ENCODE measurements at regions not wholly inside any gene's neighbourhood (a gene's known extent, or its start where the extent isn't known, plus 50 kb on each side); places are given as distances from the start of the nearest gene placed in this dataset.

GRCh38 chr10:124173298-124173900 is 80.0 kb upstream of the CHST15 start:
- TF ChIP-seq, protein P1, sequence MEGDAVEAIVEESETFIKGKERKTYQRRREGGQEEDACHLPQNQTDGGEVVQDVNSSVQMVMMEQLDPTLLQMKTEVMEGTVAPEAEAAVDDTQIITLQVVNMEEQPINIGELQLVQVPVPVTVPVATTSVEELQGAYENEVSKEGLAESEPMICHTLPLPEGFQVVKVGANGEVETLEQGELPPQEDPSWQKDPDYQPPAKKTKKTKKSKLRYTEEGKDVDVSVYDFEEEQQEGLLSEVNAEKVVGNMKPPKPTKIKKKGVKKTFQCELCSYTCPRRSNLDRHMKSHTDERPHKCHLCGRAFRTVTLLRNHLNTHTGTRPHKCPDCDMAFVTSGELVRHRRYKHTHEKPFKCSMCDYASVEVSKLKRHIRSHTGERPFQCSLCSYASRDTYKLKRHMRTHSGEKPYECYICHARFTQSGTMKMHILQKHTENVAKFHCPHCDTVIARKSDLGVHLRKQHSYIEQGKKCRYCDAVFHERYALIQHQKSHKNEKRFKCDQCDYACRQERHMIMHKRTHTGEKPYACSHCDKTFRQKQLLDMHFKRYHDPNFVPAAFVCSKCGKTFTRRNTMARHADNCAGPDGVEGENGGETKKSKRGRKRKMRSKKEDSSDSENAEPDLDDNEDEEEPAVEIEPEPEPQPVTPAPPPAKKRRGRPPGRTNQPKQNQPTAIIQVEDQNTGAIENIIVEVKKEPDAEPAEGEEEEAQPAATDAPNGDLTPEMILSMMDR (IDR thresholded peaks at IDR 0.05): no peak
- TF ChIP-seq SMAD3 (CRISPR knock-in tag; IDR thresholded peaks at IDR 0.05; ENCODE audit: borderline replicate concordance) (no peak), ETV6 (CRISPR knock-in tag; IDR thresholded peaks at IDR 0.05) (no peak), ATF1 (CRISPR knock-in tag; IDR thresholded peaks at IDR 0.05) (no peak), STAT6 (CRISPR knock-in tag; conservative IDR thresholded peaks at IDR 0.05; ENCODE audit: low read depth) (no peak), NFYB (CRISPR knock-in tag; conservative IDR thresholded peaks at IDR 0.05; ENCODE audit: low read depth) (no peak)

All from WTC11 (cell line).